H1 (cell line): ENCODE measurements at regions not wholly inside any gene's neighbourhood (a gene's known extent, or its start where the extent isn't known, plus 50 kb on each side); places are given as distances from the start of the nearest gene placed in this dataset.

Experiments
- CTCF ChIA-PET: fragments of 300-600 bp; sonication (Branson Sonifier 250); formaldehyde crosslinking; loops from one replicate; lab custom pipeline; 2021; ENCODE audit not compliant: partially characterized antibody; lab: Charles Lee
- POLR2A ChIA-PET: fragments of 300-600 bp; sonication (Branson Sonifier 250); formaldehyde crosslinking; loops from one replicate; lab custom pipeline; 2021; ENCODE audit warnings: inconsistent platforms; ENCODE audit not compliant: partially characterized antibody; lab: Charles Lee
- DNase-seq, 2 experiments: peaks; one replicate each; pipeline versions ENCODE4 v3.0.0 to v3.0.0-alpha.2; 2010 to 2022; ENCODE audit warnings: low spot score in 2 of 2, low read depth in 1 of 2, mixed read lengths in 1 of 2
- FAIRE-seq: peaks from 2 replicates; lab custom pipeline; 2011; peaks lifted over from hg19 to GRCh38; lab: Jason Lieb, UNC
- H2AFZ ChIP-seq: 2 replicates; pipeline ENCODE4 v1.8.1; 2012; ENCODE audit warnings: low read length, inconsistent platforms
- H2AK5ac ChIP-seq: 2 replicates; pipeline ENCODE4 v1.6.1; 2013; ENCODE audit warnings: low read depth, low read length
- H2BK120ac ChIP-seq: replicated peaks from 2 replicates; pipeline ENCODE3; 2013; ENCODE audit warnings: low read depth, low read length, inconsistent platforms
- H2BK12ac ChIP-seq: 2 replicates; pipeline ENCODE4 v1.6.1; 2013; ENCODE audit warnings: low read depth, low read length
- H2BK15ac ChIP-seq: 2 replicates; pipeline ENCODE4 v1.6.1; 2013; ENCODE audit warnings: low read length
- H2BK20ac ChIP-seq: 2 replicates; pipeline ENCODE4 v1.6.1; 2013; ENCODE audit warnings: low read length
- H2BK5ac ChIP-seq: 2 replicates; pipeline ENCODE4 v1.6.1; 2013; ENCODE audit warnings: low read depth, low read length
- H3K14ac ChIP-seq: 2 replicates; pipeline ENCODE4 v1.6.1; 2013; ENCODE audit warnings: inconsistent platforms; ENCODE audit not compliant: insufficient read length
- H3K18ac ChIP-seq: 2 replicates; pipeline ENCODE4 v1.6.1; 2013; ENCODE audit warnings: low read length; ENCODE audit errors: extremely low read depth
- H3K23ac ChIP-seq: 2 replicates; pipeline ENCODE4 v1.6.1; 2013; ENCODE audit warnings: inconsistent platforms; ENCODE audit not compliant: insufficient read length
- H3K23me2 ChIP-seq: 2 replicates; pipeline ENCODE4 v1.6.1; 2013; ENCODE audit warnings: low read depth, low read length
- H3K27ac ChIP-seq: 2 replicates; pipeline ENCODE4 v1.6.1; 2011; ENCODE audit warnings: low read depth, low read length, inconsistent platforms
- H3K27me3 ChIP-seq, 4 experiments: replicated peaks in 1 of 4; 1 replicate in 1 of 4; 2 replicates in 3 of 4; pipeline versions ENCODE4 v1.6.1 to v1.8.1; 2011 to 2013; ENCODE audit warnings: low read length in 3 of 4, mild to moderate bottlenecking in 3 of 4, inconsistent platforms in 2 of 4, mixed read lengths in 2 of 4, moderate library complexity in 1 of 4; ENCODE audit not compliant: control insufficient read depth in 3 of 4, insufficient read depth in 3 of 4; ENCODE audit errors: extremely low read depth in 1 of 4
- H3K36me3 ChIP-seq, 4 experiments: 2 replicates each; pipeline versions ENCODE4 v1.6.1 to v1.8.1; 2011 to 2013; ENCODE audit warnings: mild to moderate bottlenecking in 4 of 4, low read length in 3 of 4, moderate library complexity in 2 of 4, control low read depth in 1 of 4, inconsistent platforms in 1 of 4; ENCODE audit not compliant: insufficient read depth in 4 of 4, control insufficient read depth in 2 of 4
- H3K4ac ChIP-seq: replicated peaks from 2 replicates; pipeline ENCODE3; 2013; ENCODE audit warnings: low read length, low read depth, mixed read lengths, inconsistent platforms; ENCODE audit not compliant: insufficient read length
- H3K4me1 ChIP-seq, 4 experiments: replicated peaks in 1 of 4; 1 replicate in 1 of 4; 2 replicates in 3 of 4; pipeline versions ENCODE4 v1.6.1 to v1.8.1; 2011 to 2013; ENCODE audit warnings: low read length in 3 of 4, inconsistent platforms in 2 of 4, mixed read lengths in 1 of 4; ENCODE audit not compliant: insufficient read depth in 4 of 4, control insufficient read depth in 3 of 4
- H3K4me2 ChIP-seq, 2 experiments: 2 replicates each; pipeline versions ENCODE4 v1.6.1 to v1.8.1; 2011 to 2013; ENCODE audit warnings: low read depth in 2 of 2, low read length in 2 of 2, control low read depth in 1 of 2, inconsistent platforms in 1 of 2, mild to moderate bottlenecking in 1 of 2; ENCODE audit not compliant: insufficient read depth in 1 of 2
- H3K4me3 ChIP-seq, 4 experiments: fragments of 200-600, 300-600 bp in 1 of 4; sonication (generic), shearing (Covaris generic), sonication (Bioruptor Twin) in 1 of 4; 2 replicates each; pipeline versions ENCODE4 v1.5.1 to v1.8.1; 2011 to 2016; ENCODE audit warnings: low read length in 4 of 4, low read depth in 3 of 4, control low read depth in 2 of 4, inconsistent platforms in 2 of 4, mild to moderate bottlenecking in 2 of 4, mixed read lengths in 1 of 4, moderate library complexity in 1 of 4; ENCODE audit not compliant: insufficient read depth in 2 of 4; ENCODE audit errors: extremely low read depth in 1 of 4
- H3K56ac ChIP-seq: replicated peaks from 2 replicates; pipeline ENCODE3; 2013; ENCODE audit warnings: low read depth, mild to moderate bottlenecking, mixed read lengths, low read length, inconsistent platforms; ENCODE audit not compliant: insufficient read length
- H3K79me1 ChIP-seq: 2 replicates; pipeline ENCODE4 v1.6.1; 2013; ENCODE audit warnings: low read depth, low read length, control low read depth
- H3K79me2 ChIP-seq, 2 experiments: 2 replicates each; pipeline versions ENCODE4 v1.6.1 to v1.8.1; 2012 to 2013; ENCODE audit warnings: low read length in 2 of 2, mild to moderate bottlenecking in 2 of 2, inconsistent platforms in 1 of 2; ENCODE audit not compliant: insufficient read depth in 2 of 2, control insufficient read depth in 1 of 2
- H3K9ac ChIP-seq, 4 experiments: replicated peaks in 1 of 4; 1 replicate in 1 of 4; 2 replicates in 3 of 4; pipeline versions ENCODE4 v1.6.1 to v1.8.1; 2011 to 2013; ENCODE audit warnings: low read depth in 3 of 4, low read length in 3 of 4, control low read depth in 2 of 4, mild to moderate bottlenecking in 2 of 4, moderate library complexity in 2 of 4, inconsistent platforms in 1 of 4; ENCODE audit errors: extremely low read depth in 1 of 4
- H3K9me3 ChIP-seq, 2 experiments: 2 replicates each; pipeline versions ENCODE4 v1.6.1 to v1.8.1; 2012 to 2013; ENCODE audit warnings: mild to moderate bottlenecking in 2 of 2, moderate library complexity in 2 of 2, control low read depth in 1 of 2, inconsistent platforms in 1 of 2, low read depth in 1 of 2, low read length in 1 of 2, mixed read lengths in 1 of 2; ENCODE audit not compliant: insufficient read depth in 2 of 2
- H4K20me1 ChIP-seq, 2 experiments: replicated peaks in 1 of 2; 2 replicates each; pipeline versions ENCODE3 to v1.8.1; 2011 to 2013; ENCODE audit warnings: inconsistent platforms in 2 of 2, low read length in 2 of 2, mild to moderate bottlenecking in 1 of 2; ENCODE audit not compliant: insufficient read depth in 2 of 2, control insufficient read depth in 1 of 2
- H4K5ac ChIP-seq: 2 replicates; pipeline ENCODE4 v1.6.1; 2013; ENCODE audit warnings: low read length, low read depth, mixed read lengths, inconsistent platforms; ENCODE audit not compliant: insufficient read length
- H4K8ac ChIP-seq: 2 replicates; pipeline ENCODE4 v1.8.0; 2013; ENCODE audit warnings: mild to moderate bottlenecking, moderate library complexity, low read length, inconsistent platforms; ENCODE audit not compliant: insufficient read depth; ENCODE audit errors: extremely low read depth
- H4K91ac ChIP-seq: replicated peaks from 2 replicates; pipeline ENCODE3; 2013; ENCODE audit warnings: low read length, mixed read lengths, inconsistent platforms; ENCODE audit not compliant: insufficient read length
- BCL11A ChIP-seq, 2 experiments: IDR thresholded peaks; one replicate each; pipeline ENCODE4 v1.6.1; 2011; ENCODE audit warnings: low read depth in 2 of 2, low read length in 2 of 2, mild to moderate bottlenecking in 2 of 2
- CREB1 ChIP-seq: IDR thresholded peaks from 2 replicates; pipeline ENCODE4 v1.6.1; 2012; ENCODE audit warnings: inconsistent platforms
- CTCF ChIP-seq, 3 experiments: IDR thresholded peaks; 1 replicate in 2 of 3; 2 replicates in 1 of 3; pipeline versions ENCODE4 v1.5.1 to v1.6.1; 2011; ENCODE audit warnings: low read length in 3 of 3, mild to moderate bottlenecking in 3 of 3, inconsistent platforms in 2 of 3, low read depth in 1 of 3, moderate library complexity in 1 of 3; ENCODE audit not compliant: insufficient read depth in 1 of 3; ENCODE audit errors: control extremely low read depth in 1 of 3
- JUND ChIP-seq: IDR thresholded peaks from 2 replicates; pipeline ENCODE4 v1.6.1; 2011; ENCODE audit warnings: mild to moderate bottlenecking, improper control_type of control experiment, low read length
- RNF2 ChIP-seq: fragments of 200-900, 300-1000 bp; sonication (generic); IDR thresholded peaks from 2 replicates; pipeline ENCODE4 v1.7.1; 2016; ENCODE audit warnings: borderline replicate concordance, low read depth, mild to moderate bottlenecking, antibody characterized with exemption, low read length; ENCODE audit not compliant: poor library complexity, severe bottlenecking; ENCODE audit errors: missing control alignments
- SIX5 ChIP-seq: IDR thresholded peaks from 2 replicates; pipeline ENCODE4 v1.6.1; 2011; ENCODE audit warnings: mild to moderate bottlenecking, low read depth, low read length
- SP1 ChIP-seq: IDR thresholded peaks from 2 replicates; pipeline ENCODE4 v1.6.1; 2011; ENCODE audit warnings: low read depth, low read length
- WGBS, 2 experiments: shearing (Covaris generic) in 1 of 2; methylation state at CpG; one replicate each; pipeline versions ENCODE4 v1.1.6 to v1.1.7; 2013 to 2015; ENCODE audit warnings: low lambda C conversion rate in 2 of 2, mixed read lengths in 2 of 2, inconsistent platforms in 1 of 2, low coverage in 1 of 2, missing lambda C conversion rate in 1 of 2; ENCODE audit not compliant: insufficient replicate concordance in 2 of 2, insufficient coverage in 1 of 2, insufficient read length in 1 of 2; ENCODE audit errors: extremely low coverage in 1 of 2, missing lambda C conversion rate in 1 of 2; 5-methylcytosine and 5-hydroxymethylcytosine counted together

DNA sequence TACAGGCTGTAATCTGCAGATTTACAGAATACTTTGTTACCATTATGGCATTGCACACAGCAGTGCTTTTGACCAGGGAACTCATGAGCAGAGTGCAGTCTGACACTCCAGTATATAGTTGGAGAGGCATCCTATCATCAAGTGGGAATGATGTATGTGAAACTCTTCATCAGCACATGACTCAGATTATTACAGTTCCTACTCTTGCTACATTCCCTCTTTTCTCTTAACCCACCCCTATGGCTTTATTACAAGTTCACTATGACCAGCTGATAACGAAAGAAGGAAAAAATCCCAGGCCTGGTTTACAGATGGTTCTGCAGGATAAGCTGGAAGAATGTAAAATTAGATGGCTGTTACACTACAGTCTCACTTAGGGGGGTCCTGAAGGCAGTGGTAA lies 385.9 kb downstream of the RASEF start:
- Histone ChIP-seq H2BK12ac (no peak overlapping the region), H2BK5ac (no peak overlapping the region), H3K4ac (no peak overlapping the region), H3K4me2 (no peak overlapping the region), H2AK5ac (no peak overlapping the region), H3K9ac (no peak overlapping the region), H3K23me2 (no peaks in the 10 kb centered on the region), H4K91ac (no peak overlapping the region), H3K79me2 (no peaks in the 10 kb centered on the region), H3K23ac (no peak overlapping the region), H3K9me3 (no peaks in the 10 kb centered on the region), H3K27ac (no peak overlapping the region), H4K5ac (no peak overlapping the region), H3K36me3 (no peaks in the 10 kb centered on the region), H2AFZ (no peak overlapping the region), H3K79me1 (no peaks in the 10 kb centered on the region), H4K20me1 (no peaks in the 10 kb centered on the region), H2BK120ac (no peak overlapping the region), H3K56ac (no peak overlapping the region), H3K4me3 (no peak overlapping the region), H3K18ac (no peak overlapping the region), H4K8ac (no peak overlapping the region), H2BK15ac (no peak overlapping the region), H3K27me3 (no peaks in the 10 kb centered on the region), H3K14ac (no peak overlapping the region), H3K4me1 (no peaks in the 10 kb centered on the region; a peak in 1 of 7 replicates), H2BK20ac (no peak overlapping the region)
- ChIA-PET POLR2A (no interaction called here), CTCF (interaction anchor here (1.9 kb wide), 1 partner anchor 8 kb away, joined by 4 read pairs; no protein-coding TSS in a partner anchor)
- WGBS, 2 experiments: 79% methylated on average over 1 of the region's 1 CpG; no CpG with 5 or more reads in 1 of the 2 experiments
- no peak for DNase-seq
- TF ChIP-seq BCL11A (IDR thresholded peaks at IDR 0.05; ENCODE audit: low read depth in 2 of 2, low read length in 2 of 2): no peak
- no peak for TF ChIP-seq CTCF (IDR thresholded peaks at IDR 0.05; ENCODE audit: control extremely low read depth in 1 of 3, insufficient read depth in 1 of 3, low read depth in 1 of 3, low read length in 3 of 3)
- TF ChIP-seq JUND: no peak
- TF ChIP-seq CREB1: no peak
- no peak for TF ChIP-seq SIX5
- TF ChIP-seq SP1: no peak
- no peak for TF ChIP-seq RNF2
- FAIRE-seq: no peak
